ENCODE measurements at regions not wholly inside any gene's neighbourhood (a gene's known extent, or its start where the extent isn't known, plus 50 kb on each side); places are given as distances from the start of the nearest gene placed in this dataset.

- TF ChIP-seq BHLHE40 (IDR thresholded peaks at IDR 0.05; ENCODE audit: borderline replicate concordance), result no peak
- no peak for TF ChIP-seq FOXM1 (IDR thresholded peaks at IDR 0.05; ENCODE audit: borderline replicate concordance)
- TF ChIP-seq ARNT (IDR thresholded peaks at IDR 0.05), result no peak
- no peak for TF ChIP-seq L3MBTL2 (conservative IDR thresholded peaks at IDR 0.05)
- no peak for TF ChIP-seq NFRKB (IDR thresholded peaks at IDR 0.05)
- no peak for TF ChIP-seq HDGF (IDR thresholded peaks at IDR 0.05; ENCODE audit: borderline replicate concordance)
- no peak for TF ChIP-seq TARDBP (IDR thresholded peaks at IDR 0.05)
- no peak for TF ChIP-seq FOXA1 (IDR thresholded peaks at IDR 0.05)
- TF ChIP-seq CTBP1 (IDR thresholded peaks at IDR 0.05; ENCODE audit: borderline replicate concordance), result no peak
- no peak for TF ChIP-seq LEF1 (IDR thresholded peaks at IDR 0.05; ENCODE audit: borderline replicate concordance)
- TF ChIP-seq SUZ12 (IDR thresholded peaks at IDR 0.05), result no peak
- TF ChIP-seq ZNF384 (IDR thresholded peaks at IDR 0.05), result no peak
These were observed 208.8 kb upstream of the TBC1D5 start for GRCh38 chr3:17951241-17951640.

Measured in HEK293T (cell line).